Body of pancreas (tissue), 4 donors: ENCODE measurements at regions not wholly inside any gene's neighbourhood (a gene's known extent, or its start where the extent isn't known, plus 50 kb on each side); places are given as distances from the start of the nearest gene placed in this dataset.

Experiments
- POLR2A ChIP-seq, 3 donors: fragments of 450-650 bp; IDR thresholded peaks; one replicate each; pipeline ENCODE4 v1.6.1; 2016; ENCODE audit warnings: antibody characterized with exemption in 3 of 3, mild to moderate bottlenecking in 2 of 3
- TF ChIP-seq, protein P1 (sequence below), 7 experiments: fragments of 450-650 bp in 4 of 7; fragments of 200-600 bp in 3 of 7; sonication (generic) in 3 of 7; IDR thresholded peaks; one replicate each; pipeline ENCODE4 v1.5.1; 2016 to 2019; ENCODE audit warnings: antibody characterized with exemption in 7 of 7

- TF ChIP-seq, protein P1, sequence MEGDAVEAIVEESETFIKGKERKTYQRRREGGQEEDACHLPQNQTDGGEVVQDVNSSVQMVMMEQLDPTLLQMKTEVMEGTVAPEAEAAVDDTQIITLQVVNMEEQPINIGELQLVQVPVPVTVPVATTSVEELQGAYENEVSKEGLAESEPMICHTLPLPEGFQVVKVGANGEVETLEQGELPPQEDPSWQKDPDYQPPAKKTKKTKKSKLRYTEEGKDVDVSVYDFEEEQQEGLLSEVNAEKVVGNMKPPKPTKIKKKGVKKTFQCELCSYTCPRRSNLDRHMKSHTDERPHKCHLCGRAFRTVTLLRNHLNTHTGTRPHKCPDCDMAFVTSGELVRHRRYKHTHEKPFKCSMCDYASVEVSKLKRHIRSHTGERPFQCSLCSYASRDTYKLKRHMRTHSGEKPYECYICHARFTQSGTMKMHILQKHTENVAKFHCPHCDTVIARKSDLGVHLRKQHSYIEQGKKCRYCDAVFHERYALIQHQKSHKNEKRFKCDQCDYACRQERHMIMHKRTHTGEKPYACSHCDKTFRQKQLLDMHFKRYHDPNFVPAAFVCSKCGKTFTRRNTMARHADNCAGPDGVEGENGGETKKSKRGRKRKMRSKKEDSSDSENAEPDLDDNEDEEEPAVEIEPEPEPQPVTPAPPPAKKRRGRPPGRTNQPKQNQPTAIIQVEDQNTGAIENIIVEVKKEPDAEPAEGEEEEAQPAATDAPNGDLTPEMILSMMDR (IDR thresholded peaks at IDR 0.05): no peak
- no peak for TF ChIP-seq POLR2A (IDR thresholded peaks at IDR 0.05)
Measured at GRCh38 chr22:26883393-26883792, 226.0 kb downstream of the MIAT start.
